ENCODE measurements at regions not wholly inside any gene's neighbourhood (a gene's known extent, or its start where the extent isn't known, plus 50 kb on each side); places are given as distances from the start of the nearest gene placed in this dataset.
"Not testable (repeated sequence)": the region's sequence is repeated elsewhere in the genome, so short reads cannot be mapped to it uniquely, and the experiment has no call there.

DNA sequence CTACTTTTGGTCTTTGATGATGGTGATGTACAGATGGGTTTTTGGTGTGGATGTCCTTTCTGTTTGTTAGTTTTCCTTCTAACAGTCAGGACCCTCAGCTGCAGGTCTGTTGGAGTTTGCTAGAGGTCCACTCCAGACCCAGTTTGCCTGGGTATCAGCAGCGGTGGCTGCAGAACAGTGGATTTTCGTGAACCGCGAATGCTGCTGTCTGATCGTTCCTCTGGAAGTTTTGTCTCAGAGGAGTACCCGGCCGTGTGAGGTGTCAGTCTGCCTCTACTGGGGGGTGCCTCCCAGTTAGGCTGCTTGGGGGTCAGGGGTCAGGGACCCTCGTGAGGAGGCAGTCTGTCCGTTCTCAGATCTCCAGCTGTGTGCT lies 56.6 kb upstream of the TNFAIP8 start:
- DNase-seq (ENCODE audit: low read depth) = not testable (repeated sequence)

GRCh38 chr5:119299615-119300310 lies 56.1 kb upstream of the TNFAIP8 start:
- peak; percentile 77 for DNase-seq (ENCODE audit: low read depth)

DNA sequence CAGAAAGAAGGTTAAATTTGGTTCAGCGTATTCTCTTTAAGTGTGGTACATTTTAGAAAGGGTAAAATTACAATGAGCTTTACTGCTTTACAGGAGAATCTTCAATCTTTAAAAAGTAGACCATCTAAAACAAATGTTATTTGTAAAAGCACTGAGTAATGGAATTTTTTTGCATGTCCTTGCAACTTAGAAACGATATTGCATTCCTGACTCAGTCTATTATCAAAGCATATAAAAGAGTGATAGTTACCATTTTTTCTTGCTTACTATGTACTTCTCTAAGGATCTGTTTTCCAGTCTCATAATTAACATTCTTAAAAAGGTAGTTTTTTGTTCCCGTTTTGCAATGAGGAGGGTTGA lies 55.5 kb upstream of the TNFAIP8 start:
- DNase-seq (ENCODE audit: low read depth) = no peak

DNA sequence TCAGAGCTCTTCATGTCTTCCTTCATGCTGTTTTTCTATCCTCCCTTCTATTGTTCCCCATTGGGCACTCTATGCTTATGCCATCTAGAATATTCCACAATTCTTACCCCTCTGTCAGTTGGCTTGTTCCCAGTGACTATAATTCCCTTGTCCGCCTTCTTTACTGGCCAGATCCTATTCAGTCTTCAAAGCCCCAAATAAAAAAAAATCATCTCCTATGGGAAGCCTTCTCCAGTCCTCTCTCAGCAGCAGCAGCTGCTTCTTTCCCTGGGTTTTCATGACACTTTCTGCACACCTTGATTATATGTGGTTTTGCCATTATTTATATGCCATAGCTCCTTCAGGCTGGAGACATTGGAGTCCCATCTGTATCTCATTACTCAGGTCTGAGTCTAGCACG lies 54.6 kb upstream of the TNFAIP8 start:
- DNase-seq (ENCODE audit: low read depth) = no peak

DNA sequence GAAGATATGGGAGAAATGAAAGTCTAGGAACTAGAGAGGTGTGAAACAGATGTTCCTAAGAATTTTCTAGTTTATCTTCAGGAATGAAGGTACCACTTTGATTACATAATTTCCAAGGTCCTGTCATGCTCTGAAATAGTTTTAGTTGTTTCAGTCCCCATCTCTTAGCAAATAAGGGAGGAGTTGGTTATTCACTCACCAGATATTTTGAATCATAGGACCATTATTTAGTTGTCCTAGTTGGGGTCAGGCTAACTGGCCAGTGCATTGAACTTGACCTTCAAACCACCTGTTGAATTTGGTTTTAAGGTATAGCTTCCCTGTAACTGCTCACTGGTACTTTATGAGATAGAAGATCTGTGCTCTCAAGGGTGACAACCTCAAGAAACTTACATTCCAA lies 53.9 kb upstream of the TNFAIP8 start:
- DNase-seq (ENCODE audit: low read depth) = no peak

DNA sequence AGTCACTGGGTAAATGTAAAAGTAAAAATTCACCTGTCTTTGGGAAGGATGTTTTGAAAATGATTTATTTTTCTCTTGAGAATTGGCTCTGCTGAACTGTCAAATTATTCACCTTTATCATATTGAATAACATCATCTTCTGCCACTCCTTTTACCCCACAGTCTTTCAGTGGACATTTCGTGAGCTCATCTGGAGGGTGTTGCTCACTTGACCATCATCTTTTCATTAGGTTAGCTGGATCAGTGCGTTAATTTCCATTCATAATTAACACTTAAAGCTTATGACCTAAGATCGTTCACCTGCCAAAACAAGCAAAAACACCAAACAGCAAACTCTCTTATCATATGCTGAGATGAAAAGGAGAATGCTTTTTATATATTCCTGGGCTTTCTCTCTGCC lies 53.4 kb upstream of the TNFAIP8 start:
- no peak for DNase-seq (ENCODE audit: low read depth)

DNA sequence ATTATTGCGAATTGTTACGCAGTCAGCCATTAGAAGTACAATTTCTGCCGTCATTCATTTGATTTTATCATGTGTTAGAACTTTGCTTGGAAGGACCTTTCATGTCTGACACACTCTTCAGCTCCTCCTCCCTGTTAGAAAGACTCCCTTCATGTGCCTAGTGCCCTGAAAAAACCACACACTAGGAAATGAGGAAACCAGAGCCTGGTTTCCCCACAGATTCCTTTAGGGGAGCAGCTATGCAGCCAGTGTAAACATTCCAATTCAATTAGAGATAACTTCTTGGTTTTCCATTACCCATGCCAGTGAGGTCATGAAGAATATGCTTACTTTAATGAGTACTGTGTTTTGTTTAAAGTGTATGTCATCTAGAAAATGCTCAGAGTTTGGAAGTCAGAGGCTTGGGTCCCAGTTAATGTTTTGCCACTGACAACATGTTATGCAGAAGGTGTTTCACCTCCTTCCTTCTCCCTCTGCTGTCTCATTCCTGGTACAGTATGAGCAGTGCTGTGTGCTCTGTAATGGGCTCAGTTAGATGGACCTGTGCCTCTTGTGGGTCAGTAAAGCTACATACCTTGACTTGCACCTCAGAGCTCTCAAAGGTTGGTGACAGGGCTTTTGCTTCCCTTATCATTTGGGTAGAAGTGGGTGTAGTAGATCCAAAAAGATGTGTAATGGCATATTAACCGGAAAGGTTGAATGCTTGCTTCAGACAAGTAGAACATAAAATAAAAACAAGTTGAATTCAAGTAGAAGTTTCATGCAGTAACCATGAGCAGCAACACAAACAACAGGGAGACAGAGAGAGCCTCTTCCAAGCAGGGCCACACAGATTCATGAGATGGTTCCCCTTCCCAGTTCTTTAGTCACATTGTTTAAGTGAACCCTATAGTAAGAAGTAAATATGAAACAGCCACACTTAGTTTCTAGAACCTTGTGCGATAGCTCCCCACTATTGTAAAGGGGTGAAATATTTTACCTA lies 52.6 kb upstream of the TNFAIP8 start:
- DNase-seq (ENCODE audit: low read depth) = no peak

- DNase-seq (ENCODE audit: low read depth) = no peak
Measured at GRCh38 chr5:119304439-119305211, 51.2 kb upstream of the TNFAIP8 start.
